Activated CD4-positive, alpha-beta memory T cell treated with anti-CD3 and anti-CD28 coated beads, Interleukin-2, amount 10 ng/mL, durations not matched to agents 7 days and 5 days (primary cell): ENCODE measurements at regions not wholly inside any gene's neighbourhood (a gene's known extent, or its start where the extent isn't known, plus 50 kb on each side); places are given as distances from the start of the nearest gene placed in this dataset.

Source experiments
- CTCF ChIA-PET: fragments of 350-600 bp; sonication (Branson Sonifier 250); formaldehyde crosslinking; loops from one replicate; lab custom pipeline; 2021; ENCODE audit warnings: antibody characterized with exemption, inconsistent platforms; lab: Charles Lee
- POLR2A ChIA-PET: fragments of 350-600 bp; sonication (Branson Sonifier 250); formaldehyde crosslinking; loops from one replicate; lab custom pipeline; 2021; ENCODE audit warnings: antibody characterized with exemption; lab: Charles Lee
- DNase-seq: peaks from one replicate; pipeline ENCODE4 v3.0.0-alpha.2; 2020
- H3K27ac Mint-ChIP-seq: one replicate; pipeline ENCODE4 v1.8.0; 2021; ENCODE audit warnings: mild to moderate bottlenecking, mixed read lengths
- H3K27me3 Mint-ChIP-seq: one replicate; pipeline ENCODE4 v1.8.0; 2021; ENCODE audit warnings: mixed read lengths
- H3K36me3 Mint-ChIP-seq: one replicate; pipeline ENCODE4 v1.8.0; 2021; ENCODE audit warnings: low read depth, mixed read lengths
- H3K4me1 Mint-ChIP-seq: one replicate; pipeline ENCODE4 v1.8.0; 2021; ENCODE audit warnings: mixed read lengths
- H3K4me3 Mint-ChIP-seq: one replicate; pipeline ENCODE4 v1.8.0; 2021; ENCODE audit warnings: mild to moderate bottlenecking, mixed read lengths
- H3K9me3 Mint-ChIP-seq: one replicate; pipeline ENCODE4 v1.8.0; 2021; ENCODE audit warnings: mixed read lengths

GRCh38 chr9:93808115-93809029 lies 146.8 kb downstream of the BARX1 start:
- no peak for DNase-seq
- ChIA-PET POLR2A (no interaction called here), CTCF (no interaction called here)
- no peaks in the 10 kb centered on the region for H3K27me3 Mint-ChIP-seq
- H3K36me3 Mint-ChIP-seq: no peaks in the 10 kb centered on the region
- H3K27ac Mint-ChIP-seq: no peak overlapping the region
- peaks cover 3% of the 10 kb centered on the region for H3K9me3 Mint-ChIP-seq
- H3K4me3 Mint-ChIP-seq: no peak overlapping the region
- H3K4me1 Mint-ChIP-seq: no peaks in the 10 kb centered on the region

GRCh38 chr9:93807166-93808074 lies 147.7 kb downstream of the BARX1 start:
- H3K36me3 Mint-ChIP-seq: no peaks in the 10 kb centered on the region

GRCh38 chr9:93801581-93802284 lies 153.4 kb downstream of the BARX1 start:
- no peaks in the 10 kb centered on the region for H3K4me1 Mint-ChIP-seq
- DNase-seq: no peak
- no peak overlapping the region for H3K4me3 Mint-ChIP-seq
- H3K9me3 Mint-ChIP-seq: peaks cover 3% of the 10 kb centered on the region
- H3K27me3 Mint-ChIP-seq: peaks cover 4% of the 10 kb centered on the region
- ChIA-PET CTCF (no interaction called here), POLR2A (no interaction called here)
- no peaks in the 10 kb centered on the region for H3K36me3 Mint-ChIP-seq
- no peak overlapping the region for H3K27ac Mint-ChIP-seq

More at GRCh38 chr9:93807166-93808074, 147.7 kb downstream of the BARX1 start:
- Mint-ChIP-seq H3K4me3 (no peak overlapping the region), H3K27me3 (no peaks in the 10 kb centered on the region), H3K9me3 (peaks cover 3% of the 10 kb centered on the region), H3K4me1 (no peaks in the 10 kb centered on the region), H3K27ac (no peak overlapping the region)
- POLR2A ChIA-PET: no interaction called here
- no peak for DNase-seq
- CTCF ChIA-PET: interaction anchor here (0.6 kb wide), 1 partner anchor 18 kb away, joined by 3 read pairs; no protein-coding TSS in a partner anchor

- Mint-ChIP-seq H3K27ac (no peak overlapping the region), H3K36me3 (no peaks in the 10 kb centered on the region), H3K4me1 (no peaks in the 10 kb centered on the region), H3K27me3 (peaks cover 6% of the 10 kb centered on the region), H3K9me3 (peaks cover 3% of the 10 kb centered on the region), H3K4me3 (no peak overlapping the region)
- ChIA-PET POLR2A (no interaction called here), CTCF (no interaction called here)
- DNase-seq: no peak
Observed at GRCh38 chr9:93801120-93801519, 154.0 kb downstream of the BARX1 start.

- H3K27me3 Mint-ChIP-seq: peaks cover 22% of the 10 kb centered on the region
- no peak overlapping the region for H3K4me3 Mint-ChIP-seq
- POLR2A ChIA-PET: no interaction called here
- CTCF ChIA-PET: no interaction called here
- H3K4me1 Mint-ChIP-seq: no peaks in the 10 kb centered on the region
- no peak overlapping the region for H3K27ac Mint-ChIP-seq
- H3K36me3 Mint-ChIP-seq: no peaks in the 10 kb centered on the region
- no peak for DNase-seq
- H3K9me3 Mint-ChIP-seq: no peaks in the 10 kb centered on the region
Observed at GRCh38 chr9:93792358-93792757, 162.8 kb downstream of the BARX1 start.

- DNase-seq: no peak
- ChIA-PET POLR2A (no interaction called here), CTCF (no interaction called here)
- Mint-ChIP-seq H3K27me3 (peaks cover 41% of the 10 kb centered on the region), H3K4me1 (no peaks in the 10 kb centered on the region), H3K9me3 (no peaks in the 10 kb centered on the region), H3K36me3 (no peaks in the 10 kb centered on the region), H3K4me3 (no peak overlapping the region), H3K27ac (no peak overlapping the region)
Observed at GRCh38 chr9:93786204-93786603, 169.0 kb downstream of the BARX1 start.

- H3K27ac Mint-ChIP-seq: no peak overlapping the region
- no peak overlapping the region for H3K4me3 Mint-ChIP-seq
- CTCF ChIA-PET: no interaction called here
- H3K4me1 Mint-ChIP-seq: no peaks in the 10 kb centered on the region
- no peak for DNase-seq
- peaks cover 18% of the 10 kb centered on the region for H3K27me3 Mint-ChIP-seq
- no peaks in the 10 kb centered on the region for H3K36me3 Mint-ChIP-seq
- no peaks in the 10 kb centered on the region for H3K9me3 Mint-ChIP-seq
- POLR2A ChIA-PET: no interaction called here
Observed at GRCh38 chr9:93776873-93777272, 178.3 kb downstream of the BARX1 start.

GRCh38 chr9:93776256-93776655 lies 178.9 kb downstream of the BARX1 start:
- Mint-ChIP-seq H3K4me3 (no peak overlapping the region), H3K27ac (no peak overlapping the region), H3K27me3 (peaks cover 14% of the 10 kb centered on the region), H3K4me1 (no peaks in the 10 kb centered on the region), H3K36me3 (no peaks in the 10 kb centered on the region), H3K9me3 (no peaks in the 10 kb centered on the region)
- CTCF ChIA-PET: no interaction called here
- POLR2A ChIA-PET: no interaction called here
- no peak for DNase-seq

- H3K36me3 Mint-ChIP-seq: no peaks in the 10 kb centered on the region
- no peak for DNase-seq
- no peak overlapping the region for H3K27ac Mint-ChIP-seq
- POLR2A ChIA-PET: no interaction called here
- CTCF ChIA-PET: no interaction called here
- H3K4me3 Mint-ChIP-seq: no peak overlapping the region
- peaks cover 7% of the 10 kb centered on the region for H3K27me3 Mint-ChIP-seq
- no peaks in the 10 kb centered on the region for H3K9me3 Mint-ChIP-seq
- no peaks in the 10 kb centered on the region for H3K4me1 Mint-ChIP-seq
Observed at GRCh38 chr9:93774331-93775102, 180.6 kb downstream of the BARX1 start.

GRCh38 chr9:93771276-93771675 lies 183.9 kb downstream of the BARX1 start:
- POLR2A ChIA-PET: no interaction called here
- peaks cover 3% of the 10 kb centered on the region for H3K9me3 Mint-ChIP-seq
- peaks cover 8% of the 10 kb centered on the region for H3K27me3 Mint-ChIP-seq
- no peak overlapping the region for H3K27ac Mint-ChIP-seq
- H3K4me1 Mint-ChIP-seq: no peaks in the 10 kb centered on the region
- CTCF ChIA-PET: no interaction called here
- no peak overlapping the region for H3K4me3 Mint-ChIP-seq
- no peaks in the 10 kb centered on the region for H3K36me3 Mint-ChIP-seq
- no peak for DNase-seq

GRCh38 chr9:93761822-93762221 lies 185.4 kb downstream of the PHF2 start:
- no peak overlapping the region for H3K27ac Mint-ChIP-seq
- H3K9me3 Mint-ChIP-seq: peaks cover 3% of the 10 kb centered on the region
- DNase-seq: no peak
- H3K4me1 Mint-ChIP-seq: no peaks in the 10 kb centered on the region
- H3K36me3 Mint-ChIP-seq: no peaks in the 10 kb centered on the region
- CTCF ChIA-PET: no interaction called here
- peaks cover 3% of the 10 kb centered on the region for H3K27me3 Mint-ChIP-seq
- POLR2A ChIA-PET: no interaction called here
- H3K4me3 Mint-ChIP-seq: no peak overlapping the region

- H3K27ac Mint-ChIP-seq: no peak overlapping the region
- no peak overlapping the region for H3K4me3 Mint-ChIP-seq
- H3K9me3 Mint-ChIP-seq: peaks cover 48% of the 10 kb centered on the region
- peaks cover 10% of the 10 kb centered on the region for H3K27me3 Mint-ChIP-seq
- DNase-seq: no peak
- ChIA-PET POLR2A (no interaction called here), CTCF (no interaction called here)
- peaks cover 10% of the 10 kb centered on the region for H3K36me3 Mint-ChIP-seq
- no peaks in the 10 kb centered on the region for H3K4me1 Mint-ChIP-seq
Observed at GRCh38 chr9:93750045-93750444, 173.7 kb downstream of the PHF2 start.
